Testis (tissue), 2 donors: ENCODE measurements at regions not wholly inside any gene's neighbourhood (a gene's known extent, or its start where the extent isn't known, plus 50 kb on each side); places are given as distances from the start of the nearest gene placed in this dataset.

Source experiments
- DNase-seq: peaks from one replicate; pipeline ENCODE4 v3.0.0-alpha.2; 2019
- H3K27ac ChIP-seq, 2 donors: fragments of 200-600 bp; sonication (generic); one replicate each; pipeline ENCODE4 v1.5.1; 2019
- H3K27me3 ChIP-seq: fragments of 200-600 bp; sonication (generic); one replicate; pipeline ENCODE4 v1.5.1; 2019
- H3K36me3 ChIP-seq: fragments of 200-600 bp; sonication (generic); one replicate; pipeline ENCODE4 v1.5.1; 2017; ENCODE audit warnings: low read depth; ENCODE audit errors: missing control alignments
- H3K4me1 ChIP-seq: fragments of 200-600 bp; sonication (generic); one replicate; pipeline ENCODE4 v1.5.1; 2019
- H3K4me3 ChIP-seq, 2 donors: fragments of 200-600 bp; sonication (generic); one replicate each; pipeline ENCODE4 v1.5.1; 2017 to 2019
- H3K9me3 ChIP-seq: fragments of 200-600 bp; sonication (generic); one replicate; pipeline ENCODE4 v1.5.1; 2017
- CTCF ChIP-seq, 3 experiments: fragments of 450-650 bp in 2 of 3; fragments of 200-600 bp in 1 of 3; sonication (generic) in 1 of 3; IDR thresholded peaks; one replicate each; pipeline ENCODE4 v1.5.1; 2016 to 2019; ENCODE audit warnings: antibody characterized with exemption in 3 of 3, mild to moderate bottlenecking in 2 of 3, moderate library complexity in 1 of 3
- POLR2A ChIP-seq: fragments of 450-650 bp; IDR thresholded peaks from one replicate; pipeline ENCODE4 v1.6.1; 2017; ENCODE audit warnings: antibody characterized with exemption, mild to moderate bottlenecking, moderate library complexity
- WGBS, 2 donors: methylation state at CpG; one replicate each; pipeline ENCODE4 v1.1.5; 2018; 5-methylcytosine and 5-hydroxymethylcytosine counted together
- intact Hi-C: fragments of 100-400 bp; cut with DNase I; formaldehyde crosslinking; loops from one replicate; pipeline ENCODE4 v1.15.1; 2023; ENCODE audit warnings: low total_unique reads

- TF ChIP-seq POLR2A (no peak), CTCF (IDR thresholded peaks at IDR 0.05) (no peak)
- Histone ChIP-seq H3K4me1 (no peaks in the 10 kb centered on the region), H3K9me3 (no peaks in the 10 kb centered on the region), H3K27me3 (no peaks in the 10 kb centered on the region), H3K4me3 (no peak overlapping the region), H3K36me3 (no peaks in the 10 kb centered on the region), H3K27ac (no peak overlapping the region)
- DNase-seq, result no peak
- intact Hi-C loops, result no loop called here
Observed at GRCh38 chr12:58184212-58184611, 242.8 kb downstream of the ATP23 start.

GRCh38 chr12:58186401-58186800 is 245.0 kb downstream of the ATP23 start:
- intact Hi-C loops, result no loop called here
- Histone ChIP-seq H3K27ac (no peak overlapping the region), H3K36me3 (no peaks in the 10 kb centered on the region), H3K9me3 (no peaks in the 10 kb centered on the region), H3K4me3 (no peak overlapping the region), H3K4me1 (no peaks in the 10 kb centered on the region), H3K27me3 (no peaks in the 10 kb centered on the region)
- TF ChIP-seq CTCF (IDR thresholded peaks at IDR 0.05), result no peak
- no peak for TF ChIP-seq POLR2A
- WGBS, 2 donors, result 79 to 90% methylated on average over 4 of the region's 4 CpGs
- DNase-seq, result no peak

GRCh38 chr12:58186914-58187313 is 245.5 kb downstream of the ATP23 start:
- no peak for DNase-seq
- intact Hi-C loops, result no loop called here
- H3K4me3 ChIP-seq, result no peak overlapping the region
- H3K27me3 ChIP-seq, result no peaks in the 10 kb centered on the region
- no peaks in the 10 kb centered on the region for H3K4me1 ChIP-seq
- no peaks in the 10 kb centered on the region for H3K36me3 ChIP-seq
- H3K27ac ChIP-seq, result no peak overlapping the region
- H3K9me3 ChIP-seq, result no peaks in the 10 kb centered on the region
- 89 to 93% methylated on average over 3 of the region's 3 CpGs for WGBS, 2 donors
- TF ChIP-seq CTCF (IDR thresholded peaks at IDR 0.05), result no peak
- no peak for TF ChIP-seq POLR2A

GRCh38 chr12:58189030-58189429 is 247.7 kb downstream of the ATP23 start:
- Histone ChIP-seq H3K36me3 (no peaks in the 10 kb centered on the region), H3K9me3 (no peaks in the 10 kb centered on the region), H3K4me3 (no peak overlapping the region), H3K27me3 (no peaks in the 10 kb centered on the region), H3K27ac (no peak overlapping the region), H3K4me1 (no peaks in the 10 kb centered on the region)
- DNase-seq, result no peak
- 97 to 100% methylated on average over 1 of the region's 1 CpG for WGBS, 2 donors
- intact Hi-C loops, result no loop called here
- TF ChIP-seq CTCF (IDR thresholded peaks at IDR 0.05) (no peak), POLR2A (no peak)

- H3K4me1 ChIP-seq, result no peaks in the 10 kb centered on the region
- H3K36me3 ChIP-seq, result no peaks in the 10 kb centered on the region
- DNase-seq, result no peak
- no peaks in the 10 kb centered on the region for H3K27me3 ChIP-seq
- no peak overlapping the region for H3K27ac ChIP-seq
- 85 to 92% methylated on average over 3 of the region's 3 CpGs for WGBS, 2 donors
- intact Hi-C loops, result no loop called here
- no peaks in the 10 kb centered on the region for H3K9me3 ChIP-seq
- TF ChIP-seq POLR2A, result no peak
- no peak for TF ChIP-seq CTCF (IDR thresholded peaks at IDR 0.05)
- H3K4me3 ChIP-seq, result no peak overlapping the region
Observed at GRCh38 chr12:58189893-58190292, 248.5 kb downstream of the ATP23 start.
